ENCODE measurements at regions not wholly inside any gene's neighbourhood (a gene's known extent, or its start where the extent isn't known, plus 50 kb on each side); places are given as distances from the start of the nearest gene placed in this dataset.
"Not testable (repeated sequence)": the region's sequence is repeated elsewhere in the genome, so short reads cannot be mapped to it uniquely, and the experiment has no call there.

DNA sequence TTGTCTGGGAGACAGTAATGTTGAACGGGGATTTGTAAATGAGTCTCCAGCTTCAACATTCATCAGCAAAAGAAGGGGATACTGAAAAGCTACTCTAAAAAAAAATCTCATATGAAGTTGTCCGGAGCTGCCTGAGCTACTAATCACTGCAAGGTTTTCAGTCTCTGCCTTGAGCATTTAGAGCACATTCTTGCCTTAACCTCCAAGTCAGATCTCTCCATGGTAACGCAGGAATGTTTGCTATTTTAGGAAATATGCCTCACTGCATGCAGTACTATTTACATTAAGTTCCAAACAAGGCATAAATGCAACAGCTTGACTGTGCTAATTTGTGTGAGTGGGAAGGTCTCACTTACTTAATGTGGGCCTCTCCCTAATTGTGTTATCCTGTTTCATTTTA, 152.8 kb downstream of the NBPF8 start:
- H3K27me3 ChIP-seq (ENCODE audit: insufficient read depth, low read length); H3K4me3 ChIP-seq (ENCODE audit: low read depth, low read length); H3K23ac ChIP-seq (ENCODE audit: low read length); H3K14ac ChIP-seq (ENCODE audit: low read length); H3K79me2 ChIP-seq (ENCODE audit: control insufficient read depth, insufficient read depth, low read length, poor library complexity); H4K12ac ChIP-seq (ENCODE audit: low read depth, low read length); H4K8ac ChIP-seq (ENCODE audit: low read depth, low read length); H2BK120ac ChIP-seq (ENCODE audit: insufficient read depth, low read length, poor library complexity); H4K91ac ChIP-seq (ENCODE audit: low read depth, low read length); H3K9me3 ChIP-seq (ENCODE audit: insufficient read depth, low read depth, low read length); H3K18ac ChIP-seq (ENCODE audit: low read length); H3K4me1 ChIP-seq (ENCODE audit: control insufficient read depth in 1 of 2, insufficient read depth in 2 of 2, low read length in 2 of 2); H2AK5ac ChIP-seq (ENCODE audit: low read length); H3K9ac ChIP-seq (ENCODE audit: low read length); H3K27ac ChIP-seq (ENCODE audit: low read depth, low read length); H2BK12ac ChIP-seq (ENCODE audit: low read length); H3K79me1 ChIP-seq (ENCODE audit: low read length); H3K36me3 ChIP-seq (ENCODE audit: control insufficient read depth in 1 of 2, insufficient read depth in 2 of 2, low read length in 2 of 2); H3K4me2 ChIP-seq (ENCODE audit: low read length); H2BK5ac ChIP-seq (ENCODE audit: low read depth, low read length, poor library complexity); H2AFZ ChIP-seq (ENCODE audit: insufficient read depth, low read length, poor library complexity); H3K4ac ChIP-seq (ENCODE audit: low read depth, low read length); DNase-seq: not testable (repeated sequence)
- WGBS (ENCODE audit: extremely low coverage, insufficient coverage, insufficient read length): no CpG with 5 or more reads among the region's 3 CpGs

GRCh38 chr1:120575201-120575600, 148.5 kb upstream of the NBPF26 start:
- not testable (repeated sequence) for H3K27ac ChIP-seq (ENCODE audit: low read depth, low read length); H3K9ac ChIP-seq (ENCODE audit: low read length); H3K9me3 ChIP-seq (ENCODE audit: insufficient read depth, low read depth, low read length); H3K4ac ChIP-seq (ENCODE audit: low read depth, low read length); DNase-seq; H3K36me3 ChIP-seq (ENCODE audit: control insufficient read depth in 1 of 2, insufficient read depth in 2 of 2, low read length in 2 of 2); H3K27me3 ChIP-seq (ENCODE audit: insufficient read depth, low read length); H4K8ac ChIP-seq (ENCODE audit: low read depth, low read length); H3K23ac ChIP-seq (ENCODE audit: low read length); H3K4me1 ChIP-seq (ENCODE audit: control insufficient read depth in 1 of 2, insufficient read depth in 2 of 2, low read length in 2 of 2); H3K4me2 ChIP-seq (ENCODE audit: low read length); H4K12ac ChIP-seq (ENCODE audit: low read depth, low read length); H2BK120ac ChIP-seq (ENCODE audit: insufficient read depth, low read length, poor library complexity); H3K14ac ChIP-seq (ENCODE audit: low read length); H3K79me1 ChIP-seq (ENCODE audit: low read length); H3K18ac ChIP-seq (ENCODE audit: low read length); H2AFZ ChIP-seq (ENCODE audit: insufficient read depth, low read length, poor library complexity); H2BK5ac ChIP-seq (ENCODE audit: low read depth, low read length, poor library complexity); H4K91ac ChIP-seq (ENCODE audit: low read depth, low read length); H2AK5ac ChIP-seq (ENCODE audit: low read length); H2BK12ac ChIP-seq (ENCODE audit: low read length); H3K79me2 ChIP-seq (ENCODE audit: control insufficient read depth, insufficient read depth, low read length, poor library complexity); H3K4me3 ChIP-seq (ENCODE audit: low read depth, low read length)
- WGBS (ENCODE audit: extremely low coverage, insufficient coverage, insufficient read length): no CpG with 5 or more reads among the region's 1 CpG

GRCh38 chr1:120582135-120582534, 141.6 kb upstream of the NBPF26 start:
- not testable (repeated sequence) for H2BK12ac ChIP-seq (ENCODE audit: low read length); H4K12ac ChIP-seq (ENCODE audit: low read depth, low read length); DNase-seq; H3K23ac ChIP-seq (ENCODE audit: low read length); H4K8ac ChIP-seq (ENCODE audit: low read depth, low read length); H3K14ac ChIP-seq (ENCODE audit: low read length); H2AK5ac ChIP-seq (ENCODE audit: low read length); H3K18ac ChIP-seq (ENCODE audit: low read length); H3K9me3 ChIP-seq (ENCODE audit: insufficient read depth, low read depth, low read length); H3K27me3 ChIP-seq (ENCODE audit: insufficient read depth, low read length); H2AFZ ChIP-seq (ENCODE audit: insufficient read depth, low read length, poor library complexity); H2BK120ac ChIP-seq (ENCODE audit: insufficient read depth, low read length, poor library complexity); H3K4ac ChIP-seq (ENCODE audit: low read depth, low read length); H3K9ac ChIP-seq (ENCODE audit: low read length); H4K91ac ChIP-seq (ENCODE audit: low read depth, low read length); H2BK5ac ChIP-seq (ENCODE audit: low read depth, low read length, poor library complexity); H3K4me3 ChIP-seq (ENCODE audit: low read depth, low read length); H3K4me2 ChIP-seq (ENCODE audit: low read length); H3K79me2 ChIP-seq (ENCODE audit: control insufficient read depth, insufficient read depth, low read length, poor library complexity); H3K4me1 ChIP-seq (ENCODE audit: control insufficient read depth in 1 of 2, insufficient read depth in 2 of 2, low read length in 2 of 2); H3K36me3 ChIP-seq (ENCODE audit: control insufficient read depth in 1 of 2, insufficient read depth in 2 of 2, low read length in 2 of 2); H3K79me1 ChIP-seq (ENCODE audit: low read length); H3K27ac ChIP-seq (ENCODE audit: low read depth, low read length)
- WGBS (ENCODE audit: extremely low coverage, insufficient coverage, insufficient read length): no CpG with 5 or more reads among the region's 1 CpG

DNA sequence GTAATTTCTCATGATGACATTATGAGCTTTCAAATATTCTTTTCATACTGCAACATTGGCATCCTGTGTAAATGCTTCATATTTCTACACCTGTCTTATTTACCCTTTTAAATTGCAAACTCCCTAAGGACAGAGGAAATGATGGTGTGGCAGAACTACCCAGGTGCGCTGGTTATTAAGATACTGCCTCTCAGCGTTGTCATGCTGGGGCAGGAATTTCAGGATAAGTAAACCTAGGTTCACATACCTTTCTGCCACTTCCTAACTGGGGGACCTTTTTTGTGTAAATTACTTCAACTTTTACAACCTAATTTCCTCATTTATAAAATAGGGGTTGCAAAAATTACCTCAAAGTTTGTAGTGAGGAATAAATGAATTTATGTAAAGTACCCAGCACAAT, 137.7 kb upstream of the NBPF26 start:
- not testable (repeated sequence) for H3K27ac ChIP-seq (ENCODE audit: low read depth, low read length); H3K4me1 ChIP-seq (ENCODE audit: control insufficient read depth in 1 of 2, insufficient read depth in 2 of 2, low read length in 2 of 2); H2BK12ac ChIP-seq (ENCODE audit: low read length); H2BK120ac ChIP-seq (ENCODE audit: insufficient read depth, low read length, poor library complexity); H3K36me3 ChIP-seq (ENCODE audit: control insufficient read depth in 1 of 2, insufficient read depth in 2 of 2, low read length in 2 of 2); H2AK5ac ChIP-seq (ENCODE audit: low read length); H4K91ac ChIP-seq (ENCODE audit: low read depth, low read length); H3K18ac ChIP-seq (ENCODE audit: low read length); H2AFZ ChIP-seq (ENCODE audit: insufficient read depth, low read length, poor library complexity); H3K27me3 ChIP-seq (ENCODE audit: insufficient read depth, low read length); H3K4me2 ChIP-seq (ENCODE audit: low read length); H3K14ac ChIP-seq (ENCODE audit: low read length); H3K79me1 ChIP-seq (ENCODE audit: low read length); H3K79me2 ChIP-seq (ENCODE audit: control insufficient read depth, insufficient read depth, low read length, poor library complexity); DNase-seq; H2BK5ac ChIP-seq (ENCODE audit: low read depth, low read length, poor library complexity); H3K9ac ChIP-seq (ENCODE audit: low read length); H3K4ac ChIP-seq (ENCODE audit: low read depth, low read length); H4K12ac ChIP-seq (ENCODE audit: low read depth, low read length); H3K23ac ChIP-seq (ENCODE audit: low read length); H3K9me3 ChIP-seq (ENCODE audit: insufficient read depth, low read depth, low read length); H4K8ac ChIP-seq (ENCODE audit: low read depth, low read length); H3K4me3 ChIP-seq (ENCODE audit: low read depth, low read length)
- no CpG with 5 or more reads among the region's 2 CpGs for WGBS (ENCODE audit: extremely low coverage, insufficient coverage, insufficient read length)
